HG02759 (cell line): ENCODE measurements at regions not wholly inside any gene's neighbourhood (a gene's known extent, or its start where the extent isn't known, plus 50 kb on each side); places are given as distances from the start of the nearest gene placed in this dataset.
A peak's percentile ranks its signal among the peaks of the same experiment; 100 is the strongest.
"Not testable (repeated sequence)": the region's sequence is repeated elsewhere in the genome, so short reads cannot be mapped to it uniquely, and the experiment has no call there.

Experiments
- ATAC-seq: cut with Tn5 transposase; IDR thresholded peaks from one replicate; pipeline ENCODE4 v1.9.1; 2021; ENCODE audit warnings: mild to moderate bottlenecking, moderate library complexity; ENCODE audit not compliant: unreplicated experiment

- no peak for ATAC-seq
Observed at GRCh38 chr20:41734506-41734945, 116.3 kb upstream of the CHD6 start.

- no peak for ATAC-seq
Observed at GRCh38 chr20:41733151-41733550, 115.0 kb upstream of the CHD6 start.

DNA sequence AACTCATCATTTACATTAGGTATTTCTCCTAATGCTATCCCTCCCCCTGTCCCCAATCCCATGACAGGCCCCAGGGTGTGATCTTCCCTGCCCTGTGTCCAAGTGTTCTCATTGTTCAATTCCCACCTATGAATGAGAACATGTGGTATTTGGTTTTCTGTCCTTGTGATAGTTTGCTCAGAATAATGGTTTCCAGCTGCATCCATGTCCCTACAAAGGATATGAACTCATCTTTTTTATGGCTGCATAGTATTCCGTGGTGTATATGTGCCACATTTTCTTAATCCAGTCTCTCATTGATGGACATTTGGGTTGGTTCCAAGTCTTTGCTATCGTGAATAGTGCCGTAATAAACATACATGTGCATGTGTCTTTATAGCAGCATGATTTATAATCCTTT lies 113.0 kb upstream of the CHD6 start:
- not testable (repeated sequence) for ATAC-seq

GRCh38 chr20:41727681-41728080 lies 109.5 kb upstream of the CHD6 start:
- ATAC-seq: not testable (repeated sequence)

DNA sequence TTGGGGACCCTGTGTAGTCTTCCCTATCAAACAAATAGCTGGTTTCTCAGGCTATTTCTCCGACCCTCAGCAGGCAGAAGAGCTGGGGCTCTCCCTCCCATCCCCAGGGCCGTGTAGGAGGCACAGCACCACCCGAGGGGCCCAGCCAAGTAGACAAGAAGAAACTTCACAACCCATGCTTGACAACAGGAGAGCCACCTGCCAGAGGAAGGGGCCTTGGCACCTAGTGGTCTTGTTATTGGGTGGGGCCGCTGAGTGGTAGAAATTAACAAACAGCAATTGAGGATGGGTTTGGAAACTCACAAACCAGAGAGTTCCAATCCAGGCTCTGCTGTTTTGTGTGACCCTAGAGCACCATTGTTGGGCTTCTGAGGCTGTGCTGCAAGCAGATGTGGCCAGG lies 108.5 kb upstream of the CHD6 start:
- no peak for ATAC-seq

DNA sequence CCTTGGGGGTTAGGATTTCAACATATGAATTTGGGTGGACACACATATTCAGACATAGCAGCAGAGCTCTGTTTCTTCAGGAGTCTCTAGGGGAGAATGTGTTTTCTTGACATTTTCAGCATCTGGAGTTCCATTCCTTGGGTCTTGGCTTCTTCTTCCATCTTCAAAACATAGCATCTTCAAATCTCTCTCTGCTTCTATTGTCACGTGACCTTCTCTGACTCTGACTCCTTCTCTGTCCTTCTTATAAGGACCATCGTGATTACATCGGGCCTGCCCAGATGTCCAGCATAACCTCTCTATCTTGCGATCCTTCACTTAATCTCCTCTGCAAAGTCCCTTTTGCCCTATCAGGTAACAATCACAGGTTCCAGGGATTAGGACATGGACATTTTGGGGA lies 101.0 kb upstream of the CHD6 start:
- ATAC-seq: no peak

DNA sequence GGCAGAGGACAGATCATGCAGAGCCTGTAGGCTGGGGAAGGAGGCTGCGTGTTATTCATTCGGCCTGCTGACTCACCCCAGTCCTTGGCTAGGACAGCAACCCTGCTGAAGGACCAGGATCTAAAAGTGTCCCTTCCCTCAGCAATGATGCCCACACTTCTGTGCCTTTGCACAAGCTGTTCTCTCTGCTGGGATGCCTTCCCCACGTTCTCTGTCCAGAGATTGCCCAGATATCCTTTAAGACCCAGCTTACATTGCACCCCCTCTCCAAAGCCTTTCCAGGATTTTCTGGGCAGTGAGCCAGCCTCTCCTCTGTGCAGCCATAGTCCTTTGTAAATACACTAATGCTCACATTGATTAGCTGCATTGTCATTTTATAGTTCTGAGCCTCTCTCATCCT lies 99.3 kb upstream of the CHD6 start:
- no peak for ATAC-seq

GRCh38 chr20:41716911-41717310 lies 98.7 kb upstream of the CHD6 start:
- ATAC-seq: no peak

GRCh38 chr20:41716436-41716835 lies 98.3 kb upstream of the CHD6 start:
- no peak for ATAC-seq

DNA sequence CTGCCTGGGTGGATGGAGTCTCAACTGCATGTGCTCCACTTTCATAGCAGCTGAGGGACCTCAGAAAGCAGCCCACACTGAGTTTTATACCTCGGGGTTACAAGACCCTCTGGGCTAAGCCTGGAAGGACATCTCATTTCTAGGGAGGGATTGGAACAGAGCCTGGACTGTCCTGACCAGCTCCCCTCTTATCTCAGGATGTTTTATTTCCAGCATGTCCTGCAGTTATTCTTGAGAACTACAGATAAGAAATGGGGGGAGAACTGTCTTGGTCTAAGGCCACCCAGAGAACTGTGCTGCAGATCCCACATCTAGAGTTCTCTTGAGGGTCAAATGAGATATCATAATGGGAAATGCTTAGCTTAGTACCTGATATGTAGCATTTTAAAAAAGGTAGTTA lies 97.3 kb upstream of the CHD6 start:
- no peak for ATAC-seq

- no peak for ATAC-seq
Observed at GRCh38 chr20:41714030-41714429, 95.9 kb upstream of the CHD6 start.

DNA sequence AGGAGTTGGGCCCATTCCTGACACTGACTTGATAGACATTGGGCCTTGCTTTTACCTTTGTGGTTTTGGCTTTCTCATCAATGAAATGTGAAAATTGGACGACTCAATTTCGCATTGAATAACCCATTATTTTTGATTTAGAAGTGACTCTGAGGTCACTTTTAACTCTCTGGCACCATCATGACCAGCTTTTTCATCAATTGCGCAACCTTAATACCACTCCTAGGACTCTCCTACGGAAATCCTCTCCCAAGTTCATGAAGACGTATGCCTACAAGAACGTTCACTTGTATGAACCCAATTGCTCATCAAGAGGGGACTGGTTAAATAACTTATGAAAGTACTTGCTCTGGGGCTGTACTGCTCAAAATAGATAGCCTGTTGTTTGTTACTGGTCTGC lies 86.7 kb upstream of the CHD6 start:
- ATAC-seq: no peak

GRCh38 chr20:41702647-41703046 lies 84.5 kb upstream of the CHD6 start:
- no peak for ATAC-seq

DNA sequence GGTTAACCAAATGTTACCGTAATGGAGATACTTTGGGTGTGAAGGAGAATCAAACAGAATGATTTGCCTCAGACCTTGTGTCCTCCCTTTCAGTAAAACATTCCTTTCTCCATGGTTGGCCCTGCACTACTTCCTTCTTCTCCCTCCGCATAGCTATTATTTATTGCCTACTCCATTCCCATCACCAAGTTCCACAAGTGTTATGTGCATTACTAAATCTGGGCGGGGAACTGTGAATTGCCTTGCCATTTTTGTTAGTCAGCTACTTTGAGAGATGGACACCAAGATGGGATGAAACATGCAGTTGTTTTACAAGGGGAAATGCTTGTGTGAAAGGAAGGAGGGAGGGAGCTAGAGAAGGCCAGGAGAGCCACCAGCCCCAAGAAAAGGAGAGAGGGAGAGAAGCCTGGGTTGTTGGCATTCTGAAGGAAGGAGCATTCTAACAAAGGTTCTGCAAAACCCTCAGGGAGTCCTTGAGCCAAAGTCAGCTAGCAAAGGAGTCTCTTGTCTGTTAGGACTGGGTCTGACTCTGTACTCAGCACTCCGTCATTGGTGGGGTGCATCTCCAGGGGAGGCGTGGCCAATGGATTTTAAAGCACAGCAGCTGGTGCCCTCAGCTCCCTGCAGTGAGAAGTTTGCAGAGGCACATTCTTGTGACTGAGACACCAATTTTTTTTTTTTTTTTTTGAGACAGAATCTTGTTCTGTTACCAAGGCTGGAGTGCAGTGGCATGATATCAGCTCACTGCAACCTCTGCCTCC lies 83.6 kb upstream of the CHD6 start:
- no peak for ATAC-seq

- not testable (repeated sequence) for ATAC-seq
Observed at GRCh38 chr20:41699673-41700072, 81.5 kb upstream of the CHD6 start.

DNA sequence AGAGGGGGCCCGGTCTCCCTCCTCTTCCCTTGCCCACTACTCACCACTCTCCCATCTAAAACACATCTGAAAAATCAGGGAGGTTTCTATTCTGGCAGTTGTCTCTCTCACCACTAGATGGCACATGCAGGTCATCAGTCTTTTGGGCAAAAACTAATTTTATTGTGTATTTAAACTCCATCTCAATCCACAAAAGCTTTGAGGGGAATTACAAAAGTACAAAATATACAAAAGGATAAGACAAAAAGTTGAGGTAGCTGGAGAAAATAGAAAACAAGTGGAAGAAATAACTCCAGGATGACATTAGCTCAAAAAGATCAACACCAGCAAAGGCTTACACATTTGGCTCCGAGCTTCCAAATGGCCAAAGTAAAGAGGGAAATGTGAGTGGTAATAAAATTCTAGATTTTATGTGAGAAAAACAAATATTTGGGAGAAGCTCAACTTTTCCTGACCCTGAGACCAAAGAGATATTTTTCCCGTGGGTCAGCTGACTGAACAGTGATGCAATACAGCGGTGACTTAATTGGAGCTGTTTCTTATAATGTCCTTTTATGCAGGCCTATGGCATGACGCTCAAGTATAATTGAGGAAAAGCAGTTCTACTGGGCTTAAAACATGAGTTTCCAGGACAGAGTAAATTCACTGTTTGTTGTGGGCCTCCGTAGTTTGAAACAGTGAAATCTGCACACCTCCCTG lies 79.8 kb upstream of the CHD6 start:
- ATAC-seq: no peak

DNA sequence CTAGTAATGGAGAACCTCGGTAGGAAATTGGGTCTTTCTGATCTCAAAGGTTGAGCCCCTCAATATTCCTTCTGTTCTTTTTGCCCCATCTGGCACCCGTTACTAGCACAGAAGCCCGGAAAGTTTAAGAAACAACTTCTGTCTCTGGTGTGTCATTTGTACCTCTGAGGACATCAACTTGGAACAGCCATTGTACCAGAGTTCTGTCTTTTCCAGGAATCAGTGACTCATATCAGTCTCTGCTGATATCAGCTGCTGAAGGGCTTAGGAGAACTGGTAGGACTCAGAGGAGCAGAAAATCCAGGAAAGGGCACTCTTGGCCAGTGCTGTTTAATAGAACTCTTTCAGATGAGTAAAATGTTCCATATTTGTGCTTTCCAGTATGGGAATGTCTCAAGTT lies 78.3 kb upstream of the CHD6 start:
- no peak for ATAC-seq

GRCh38 chr20:41694796-41695195 lies 76.6 kb upstream of the CHD6 start:
- ATAC-seq: no peak

DNA sequence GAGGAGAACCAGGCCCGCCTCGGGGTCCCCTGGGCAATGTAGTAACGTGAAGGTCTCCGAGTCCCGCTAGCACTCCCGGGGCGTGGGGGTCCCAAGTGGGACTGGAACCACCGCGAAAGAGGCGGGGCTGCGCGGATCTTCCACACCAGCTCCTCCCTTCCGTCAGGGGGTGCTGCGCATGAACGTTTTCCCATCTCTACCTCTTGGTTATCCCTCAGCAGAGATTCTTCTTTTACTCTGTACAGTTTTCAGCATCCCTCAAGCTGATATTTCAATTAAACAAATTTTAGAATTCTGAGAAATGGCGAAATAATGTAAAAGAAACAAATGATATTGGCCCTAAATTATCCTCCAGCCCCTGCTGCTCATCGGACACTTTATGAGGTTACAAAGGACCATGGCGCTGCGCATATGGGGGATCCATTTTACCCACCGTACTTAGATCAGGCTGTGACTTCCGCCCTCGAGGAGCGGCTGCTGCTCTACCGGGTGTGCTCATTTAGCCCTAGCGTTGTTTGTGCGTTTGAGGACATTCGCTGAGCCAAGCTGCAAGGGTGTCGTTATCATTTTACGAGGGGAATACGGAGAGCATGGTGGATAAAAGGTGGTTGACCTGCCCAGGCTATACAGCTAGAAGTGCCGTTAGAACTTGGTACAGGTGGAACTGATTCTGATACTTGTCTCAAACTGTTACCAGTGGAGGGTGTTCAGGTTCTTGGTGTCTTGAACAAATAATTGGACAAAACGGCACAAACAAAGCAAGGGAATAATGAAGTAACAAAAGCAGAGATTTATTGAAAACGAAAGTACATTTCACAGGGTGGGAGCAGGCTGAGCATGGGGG lies 75.2 kb upstream of the CHD6 start:
- peak; percentile 83 for ATAC-seq

DNA sequence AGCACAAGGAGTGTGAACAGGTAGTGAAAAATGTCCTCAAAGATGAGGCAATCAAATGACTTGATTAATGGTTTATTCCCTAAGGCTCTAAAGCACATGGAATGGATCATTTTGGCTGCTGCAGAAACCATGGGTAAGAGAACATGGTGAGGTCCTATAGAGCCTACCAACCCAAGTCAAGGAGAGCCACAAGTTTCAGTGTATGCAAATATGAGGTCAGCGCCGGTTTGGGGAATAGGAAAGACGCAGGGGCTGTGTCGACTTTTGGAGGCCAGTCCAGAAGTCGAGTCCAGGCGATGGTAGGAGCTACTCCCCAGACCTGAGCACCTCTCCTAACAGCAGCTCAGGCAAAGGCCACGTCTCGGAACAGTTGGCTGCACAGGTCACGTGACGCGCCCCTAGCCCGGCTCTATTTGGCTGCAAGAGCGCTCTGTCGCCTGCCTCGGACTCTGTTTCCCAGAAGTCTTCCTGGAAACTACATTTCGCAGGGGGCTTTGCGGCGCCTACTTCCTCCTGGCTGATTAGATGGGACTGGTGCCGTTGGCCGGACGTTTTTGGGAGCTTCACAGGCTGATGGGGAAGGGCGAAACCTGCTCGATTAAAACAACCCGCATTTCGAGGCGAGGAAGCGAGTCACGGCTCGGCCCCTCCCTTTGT lies 74.4 kb upstream of the CHD6 start:
- ATAC-seq: peak; percentile 56

- no peak for ATAC-seq
Observed at GRCh38 chr20:41691443-41691842, 73.3 kb upstream of the CHD6 start.
